ENCODE measurements at regions not wholly inside any gene's neighbourhood (a gene's known extent, or its start where the extent isn't known, plus 50 kb on each side); places are given as distances from the start of the nearest gene placed in this dataset.

DNA sequence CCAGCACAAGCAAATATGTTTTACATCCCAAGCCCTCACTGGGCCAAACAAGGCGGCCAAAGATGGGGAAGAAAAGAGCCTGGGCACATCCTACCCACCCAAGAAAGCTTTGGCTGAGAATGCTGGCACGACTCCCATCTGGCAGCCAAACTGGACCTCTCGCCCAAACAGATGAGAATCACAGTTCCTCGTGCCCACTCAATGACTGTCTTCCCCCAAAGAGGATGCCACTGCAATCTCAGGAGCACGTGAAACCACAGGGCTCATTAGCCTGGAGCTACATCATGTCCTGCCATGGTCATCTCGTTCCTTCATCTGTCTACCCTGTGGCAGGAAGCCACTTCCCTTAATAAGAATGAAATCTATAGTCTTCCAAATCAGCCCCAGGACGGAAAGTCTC is 536.8 kb downstream of the BNC2 start:
- Histone ChIP-seq H2AFZ (ENCODE audit: low read depth, low read length) (no peak overlapping the region), H4K20me1 (ENCODE audit: insufficient read depth, low read length) (no peaks in the 10 kb centered on the region), H3K4me1 (ENCODE audit: low read length) (peaks cover 15% of the 10 kb centered on the region), H3K9me3 (ENCODE audit: insufficient read depth, low read length) (no peaks in the 10 kb centered on the region), H3K27me3 (ENCODE audit: low read depth, low read length) (no peaks in the 10 kb centered on the region), H3K4me3 (ENCODE audit: low read length) (no peak overlapping the region), H3K27ac (ENCODE audit: low read length) (no peak overlapping the region), H3K36me3 (replicated peaks; ENCODE audit: low read depth, low read length) (no peaks in the 10 kb centered on the region), H3K79me2 (ENCODE audit: low read length) (no peaks in the 10 kb centered on the region), H3K9ac (ENCODE audit: low read length) (no peak overlapping the region), H3K4me2 (ENCODE audit: low read length) (no peak overlapping the region)
- TF ChIP-seq, protein P1, sequence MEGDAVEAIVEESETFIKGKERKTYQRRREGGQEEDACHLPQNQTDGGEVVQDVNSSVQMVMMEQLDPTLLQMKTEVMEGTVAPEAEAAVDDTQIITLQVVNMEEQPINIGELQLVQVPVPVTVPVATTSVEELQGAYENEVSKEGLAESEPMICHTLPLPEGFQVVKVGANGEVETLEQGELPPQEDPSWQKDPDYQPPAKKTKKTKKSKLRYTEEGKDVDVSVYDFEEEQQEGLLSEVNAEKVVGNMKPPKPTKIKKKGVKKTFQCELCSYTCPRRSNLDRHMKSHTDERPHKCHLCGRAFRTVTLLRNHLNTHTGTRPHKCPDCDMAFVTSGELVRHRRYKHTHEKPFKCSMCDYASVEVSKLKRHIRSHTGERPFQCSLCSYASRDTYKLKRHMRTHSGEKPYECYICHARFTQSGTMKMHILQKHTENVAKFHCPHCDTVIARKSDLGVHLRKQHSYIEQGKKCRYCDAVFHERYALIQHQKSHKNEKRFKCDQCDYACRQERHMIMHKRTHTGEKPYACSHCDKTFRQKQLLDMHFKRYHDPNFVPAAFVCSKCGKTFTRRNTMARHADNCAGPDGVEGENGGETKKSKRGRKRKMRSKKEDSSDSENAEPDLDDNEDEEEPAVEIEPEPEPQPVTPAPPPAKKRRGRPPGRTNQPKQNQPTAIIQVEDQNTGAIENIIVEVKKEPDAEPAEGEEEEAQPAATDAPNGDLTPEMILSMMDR (IDR thresholded peaks at IDR 0.05; ENCODE audit: low read depth, low read length): no peak
- TF ChIP-seq EZH2phosphoT487 (IDR thresholded peaks at IDR 0.05; ENCODE audit: low read depth): no peak

DNA sequence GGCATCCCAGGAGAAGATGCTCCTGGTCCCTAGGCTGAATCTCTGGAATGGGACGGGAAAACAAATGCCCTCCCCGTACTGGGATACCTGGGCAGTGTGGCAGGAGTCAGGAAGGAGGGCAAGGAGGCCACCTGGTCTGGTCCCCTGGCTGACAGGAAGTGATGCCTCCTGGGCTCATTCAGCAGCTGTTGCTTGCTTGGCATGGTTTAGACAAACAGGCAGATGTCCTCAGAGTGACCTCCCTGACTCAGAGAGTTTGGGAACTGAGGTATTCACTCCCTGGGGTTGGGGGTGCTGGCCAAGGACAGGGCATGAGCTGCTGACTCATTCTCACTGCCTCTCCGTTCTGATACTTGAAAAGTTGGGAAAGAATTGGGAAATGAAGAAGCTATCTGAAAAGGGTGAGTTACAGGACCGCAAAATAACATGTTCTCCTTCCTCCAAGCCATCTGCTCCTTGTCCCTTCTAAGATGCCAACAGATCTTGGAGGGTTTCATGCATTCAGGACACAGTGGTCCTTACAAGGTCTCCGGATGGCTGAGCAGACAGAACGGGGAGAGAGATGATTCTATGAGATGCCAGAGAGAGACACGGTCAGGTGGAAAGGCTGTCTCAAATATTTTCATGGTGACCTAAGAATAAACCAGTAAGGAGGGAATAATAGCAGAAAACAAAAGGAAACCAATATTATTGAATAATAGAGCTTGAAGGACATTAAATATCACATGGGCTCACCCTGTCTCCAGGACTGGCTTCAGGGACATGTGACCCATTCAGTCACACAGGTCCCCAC is 534.5 kb downstream of the BNC2 start:
- H4K20me1 ChIP-seq (ENCODE audit: insufficient read depth, low read length): no peaks in the 10 kb centered on the region
- no peaks in the 10 kb centered on the region for H3K27me3 ChIP-seq (ENCODE audit: low read depth, low read length)
- H3K9ac ChIP-seq (ENCODE audit: low read length): no peak overlapping the region
- H3K4me3 ChIP-seq (ENCODE audit: low read length): no peak overlapping the region
- H3K27ac ChIP-seq (ENCODE audit: low read length): no peak overlapping the region
- H3K79me2 ChIP-seq (ENCODE audit: low read length): no peaks in the 10 kb centered on the region
- TF ChIP-seq, protein P1 (IDR thresholded peaks at IDR 0.05; ENCODE audit: low read depth, low read length): no peak
- no peak for TF ChIP-seq EZH2phosphoT487 (IDR thresholded peaks at IDR 0.05; ENCODE audit: low read depth)
- H3K36me3 ChIP-seq (replicated peaks; ENCODE audit: low read depth, low read length): no peaks in the 10 kb centered on the region
- no peaks in the 10 kb centered on the region for H3K9me3 ChIP-seq (ENCODE audit: insufficient read depth, low read length)
- no peak overlapping the region for H2AFZ ChIP-seq (ENCODE audit: low read depth, low read length)
- no peak overlapping the region for H3K4me2 ChIP-seq (ENCODE audit: low read length)
- peaks cover 14% of the 10 kb centered on the region for H3K4me1 ChIP-seq (ENCODE audit: low read length)

DNA sequence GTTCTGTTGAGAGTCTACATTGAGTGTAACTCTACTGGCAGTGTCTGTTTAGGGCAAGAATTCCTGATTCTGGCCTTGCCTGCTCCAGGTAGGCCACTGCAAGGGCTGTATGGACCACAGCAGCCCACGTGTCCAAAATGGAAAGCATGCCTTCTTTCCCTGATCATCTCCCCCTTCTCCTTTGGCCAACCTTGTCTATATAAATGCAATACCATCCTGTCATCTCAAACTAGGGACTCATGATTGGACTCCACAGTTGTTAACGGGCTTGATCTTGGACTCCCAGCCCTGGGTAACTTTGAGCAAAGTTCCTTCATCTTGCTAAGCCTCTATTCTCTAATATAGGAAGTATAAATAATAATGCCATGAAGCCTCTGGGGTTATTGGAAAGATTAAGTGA is 533.6 kb downstream of the BNC2 start:
- Histone ChIP-seq H3K27me3 (ENCODE audit: low read depth, low read length) (no peaks in the 10 kb centered on the region), H2AFZ (ENCODE audit: low read depth, low read length) (no peak overlapping the region), H3K4me3 (ENCODE audit: low read length) (no peak overlapping the region), H3K9ac (ENCODE audit: low read length) (no peak overlapping the region), H3K9me3 (ENCODE audit: insufficient read depth, low read length) (no peaks in the 10 kb centered on the region), H3K4me2 (ENCODE audit: low read length) (no peak overlapping the region), H4K20me1 (ENCODE audit: insufficient read depth, low read length) (no peaks in the 10 kb centered on the region), H3K4me1 (ENCODE audit: low read length) (peaks cover 5% of the 10 kb centered on the region), H3K27ac (ENCODE audit: low read length) (no peak overlapping the region), H3K79me2 (ENCODE audit: low read length) (no peaks in the 10 kb centered on the region), H3K36me3 (replicated peaks; ENCODE audit: low read depth, low read length) (no peaks in the 10 kb centered on the region)
- TF ChIP-seq, protein P1 (IDR thresholded peaks at IDR 0.05; ENCODE audit: low read depth, low read length): no peak
- no peak for TF ChIP-seq EZH2phosphoT487 (IDR thresholded peaks at IDR 0.05; ENCODE audit: low read depth)

DNA sequence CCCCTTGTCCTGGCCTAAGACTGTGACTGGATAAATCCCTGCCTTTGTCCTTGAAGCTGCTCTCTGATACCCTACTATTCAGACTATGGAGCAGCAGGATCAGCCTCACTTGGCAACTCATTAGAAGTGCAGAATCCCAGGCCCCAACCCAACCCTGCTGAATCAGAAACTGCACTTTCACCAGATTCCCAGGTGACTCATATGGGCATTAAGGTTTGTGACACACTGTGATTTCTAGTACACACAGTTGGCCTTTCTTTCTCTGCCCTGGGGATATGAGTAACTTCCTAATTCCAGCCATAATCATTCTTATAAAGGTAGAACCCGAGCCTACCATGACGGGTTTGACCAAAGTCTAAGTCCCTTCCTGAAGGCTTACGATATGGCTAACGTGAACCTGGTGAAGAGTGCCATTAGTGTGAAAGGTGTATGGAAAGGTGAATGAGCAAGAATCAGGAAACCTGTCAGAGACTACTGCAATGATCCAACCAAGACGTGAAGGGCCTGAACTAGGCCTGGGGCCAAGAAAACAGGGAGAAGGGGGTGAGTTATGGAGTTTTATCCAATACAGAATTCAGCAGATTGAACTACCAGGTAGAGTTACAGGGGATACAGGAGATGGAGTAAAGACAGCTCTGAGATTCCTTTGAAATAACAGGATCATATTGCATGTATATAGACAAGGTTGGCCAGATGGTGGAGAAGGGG is 533.0 kb downstream of the BNC2 start:
- TF ChIP-seq, protein P1 (IDR thresholded peaks at IDR 0.05; ENCODE audit: low read depth, low read length): no peak
- TF ChIP-seq EZH2phosphoT487 (IDR thresholded peaks at IDR 0.05; ENCODE audit: low read depth): no peak
- Histone ChIP-seq H2AFZ (ENCODE audit: low read depth, low read length) (no peak overlapping the region), H3K79me2 (ENCODE audit: low read length) (no peaks in the 10 kb centered on the region), H3K9ac (ENCODE audit: low read length) (no peak overlapping the region), H3K4me3 (ENCODE audit: low read length) (no peak overlapping the region), H3K27ac (ENCODE audit: low read length) (no peak overlapping the region), H3K4me2 (ENCODE audit: low read length) (no peak overlapping the region), H3K27me3 (ENCODE audit: low read depth, low read length) (no peaks in the 10 kb centered on the region), H3K36me3 (replicated peaks; ENCODE audit: low read depth, low read length) (no peaks in the 10 kb centered on the region), H3K4me1 (ENCODE audit: low read length) (no peaks in the 10 kb centered on the region; the same call in 1 of the 2 replicates), H4K20me1 (ENCODE audit: insufficient read depth, low read length) (no peaks in the 10 kb centered on the region), H3K9me3 (ENCODE audit: insufficient read depth, low read length) (no peaks in the 10 kb centered on the region)

Measured in OCI-LY3 (cell line).